Astrocyte (in vitro differentiated cells and primary cell): ENCODE measurements at regions not wholly inside any gene's neighbourhood (a gene's known extent, or its start where the extent isn't known, plus 50 kb on each side); places are given as distances from the start of the nearest gene placed in this dataset.
"Not testable (repeated sequence)": the region's sequence is repeated elsewhere in the genome, so short reads cannot be mapped to it uniquely, and the experiment has no call there.

Experiments
- DNase-seq: peaks from one replicate; pipeline ENCODE4 v3.0.0-alpha.2; 2010; ENCODE audit warnings: low read depth
- FAIRE-seq: peaks from 2 replicates; lab custom pipeline; 2011; peaks lifted over from hg19 to GRCh38; lab: Jason Lieb, UNC
- H2AFZ ChIP-seq: 2 replicates; pipeline ENCODE4 v1.6.0; 2012; ENCODE audit warnings: low read depth, low read length, inconsistent platforms
- H3K27ac ChIP-seq: 2 replicates; pipeline ENCODE4 v1.5.1; 2011; ENCODE audit warnings: low read depth, low read length, inconsistent platforms
- H3K27me3 ChIP-seq: 2 replicates; pipeline ENCODE4 v1.6.0; 2011; ENCODE audit warnings: low read length, inconsistent platforms; ENCODE audit not compliant: insufficient read depth
- H3K36me3 ChIP-seq: 2 replicates; pipeline ENCODE4 v1.5.1; 2011; ENCODE audit warnings: low read length, inconsistent platforms; ENCODE audit not compliant: insufficient read depth
- H3K4me1 ChIP-seq: 2 replicates; pipeline ENCODE4 v1.5.1; 2011; ENCODE audit warnings: low read length, inconsistent platforms; ENCODE audit not compliant: insufficient read depth
- H3K4me2 ChIP-seq: 2 replicates; pipeline ENCODE4 v1.6.0; 2012; ENCODE audit warnings: low read length, inconsistent platforms
- H3K4me3 ChIP-seq: 2 replicates; pipeline ENCODE4 v1.5.1; 2011; ENCODE audit warnings: low read depth, mild to moderate bottlenecking, low read length, inconsistent platforms; ENCODE audit not compliant: insufficient read depth
- H3K79me2 ChIP-seq: 2 replicates; pipeline ENCODE4 v1.6.0; 2012; ENCODE audit warnings: mild to moderate bottlenecking, low read length, inconsistent platforms; ENCODE audit not compliant: insufficient read depth
- H3K9ac ChIP-seq: 2 replicates; pipeline ENCODE4 v1.6.0; 2012; ENCODE audit warnings: mild to moderate bottlenecking, low read length, inconsistent platforms
- H3K9me3 ChIP-seq: 2 replicates; pipeline ENCODE4 v1.5.1; 2012; ENCODE audit warnings: low read depth, mild to moderate bottlenecking, low read length, inconsistent platforms; ENCODE audit not compliant: insufficient read depth
- H4K20me1 ChIP-seq: 2 replicates; pipeline ENCODE4 v1.6.0; 2012; ENCODE audit warnings: low read length, inconsistent platforms; ENCODE audit not compliant: insufficient read depth
- H3K27ac Mint-ChIP-seq: one replicate; pipeline ENCODE4 v1.8.0; 2021; ENCODE audit warnings: mild to moderate bottlenecking, mixed read lengths; ENCODE audit not compliant: unreplicated experiment
- H3K27me3 Mint-ChIP-seq: one replicate; pipeline ENCODE4 v1.8.0; 2021; ENCODE audit warnings: low read depth, mixed read lengths; ENCODE audit not compliant: unreplicated experiment
- H3K36me3 Mint-ChIP-seq: one replicate; pipeline ENCODE4 v1.8.0; 2021; ENCODE audit warnings: low read depth, mixed read lengths; ENCODE audit not compliant: unreplicated experiment
- H3K4me1 Mint-ChIP-seq: one replicate; pipeline ENCODE4 v1.8.0; 2021; ENCODE audit warnings: low read depth, mixed read lengths; ENCODE audit not compliant: unreplicated experiment
- H3K4me3 Mint-ChIP-seq: one replicate; pipeline ENCODE4 v1.8.0; 2021; ENCODE audit warnings: mild to moderate bottlenecking, moderate library complexity, mixed read lengths; ENCODE audit not compliant: unreplicated experiment
- H3K9me3 Mint-ChIP-seq: one replicate; pipeline ENCODE4 v1.8.0; 2021; ENCODE audit warnings: mild to moderate bottlenecking, mixed read lengths; ENCODE audit not compliant: unreplicated experiment
- CTCF ChIP-seq: IDR thresholded peaks from 2 replicates; pipeline ENCODE4 v1.5.1; 2011; ENCODE audit warnings: low read depth, mild to moderate bottlenecking, inconsistent platforms, low read length, moderate library complexity; ENCODE audit not compliant: insufficient read depth
- EZH2 ChIP-seq: IDR thresholded peaks from 2 replicates; pipeline ENCODE4 v1.6.1; 2012; ENCODE audit warnings: mild to moderate bottlenecking, low read length, inconsistent platforms; ENCODE audit not compliant: insufficient read depth

GRCh38 chr5:136749016-136749415 is 383.7 kb upstream of the TRPC7 start:
- H3K4me1 Mint-ChIP-seq = peaks cover 16% of the 10 kb centered on the region
- peaks cover 2% of the 10 kb centered on the region for H3K9me3 Mint-ChIP-seq
- no peaks in the 10 kb centered on the region for H3K36me3 ChIP-seq
- H3K27me3 Mint-ChIP-seq = no peaks in the 10 kb centered on the region
- H3K4me3 Mint-ChIP-seq = no peak overlapping the region
- H3K27ac Mint-ChIP-seq = no peak overlapping the region
- TF ChIP-seq CTCF (no peak), EZH2 (no peak)
- no peak overlapping the region for H3K9ac ChIP-seq
- FAIRE-seq (no peak), DNase-seq (peak; percentile 51)
- no peaks in the 10 kb centered on the region for H4K20me1 ChIP-seq
- no peak overlapping the region for H3K4me2 ChIP-seq
- no peak overlapping the region for H3K27ac ChIP-seq
- no peak overlapping the region for H2AFZ ChIP-seq
- no peak overlapping the region for H3K4me3 ChIP-seq
- no peaks in the 10 kb centered on the region for H3K79me2 ChIP-seq
- H3K9me3 ChIP-seq = no peaks in the 10 kb centered on the region
- no peaks in the 10 kb centered on the region for H3K36me3 Mint-ChIP-seq
- no peaks in the 10 kb centered on the region for H3K27me3 ChIP-seq
- peaks cover 4% of the 10 kb centered on the region for H3K4me1 ChIP-seq

DNA sequence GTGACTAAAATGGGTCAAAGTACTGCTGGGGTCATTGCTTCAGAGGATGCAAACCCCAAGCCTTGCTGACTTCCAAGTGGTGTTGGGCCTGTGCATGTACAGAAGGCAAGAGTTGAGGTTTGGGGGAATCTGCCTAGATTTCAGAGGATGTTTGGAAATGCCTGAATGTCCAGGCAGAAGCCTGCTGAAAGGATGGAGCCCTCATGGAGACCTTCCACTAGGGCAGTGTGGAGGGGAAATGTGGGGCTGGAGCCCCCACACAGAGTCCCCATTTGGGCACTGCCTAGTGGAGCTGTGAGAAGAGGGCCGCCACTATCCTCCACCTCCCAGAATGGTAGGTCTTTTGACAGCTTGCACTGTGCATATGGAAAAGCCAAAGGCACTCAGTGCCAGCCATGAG is 377.7 kb upstream of the TRPC7 start:
- Histone ChIP-seq H3K36me3 (no peaks in the 10 kb centered on the region), H4K20me1 (no peaks in the 10 kb centered on the region), H3K9me3 (peaks cover 5% of the 10 kb centered on the region), H3K4me1 (no peaks in the 10 kb centered on the region), H3K27me3 (no peaks in the 10 kb centered on the region), H3K79me2 (no peaks in the 10 kb centered on the region), H3K27ac (no peak overlapping the region), H3K4me2 (no peak overlapping the region), H2AFZ (no peak overlapping the region), H3K9ac (no peak overlapping the region), H3K4me3 (no peak overlapping the region)
- no peak overlapping the region for H3K4me3 Mint-ChIP-seq
- no peaks in the 10 kb centered on the region for H3K4me1 Mint-ChIP-seq
- H3K27ac Mint-ChIP-seq = no peak overlapping the region
- TF ChIP-seq EZH2 = no peak
- TF ChIP-seq CTCF = no peak
- FAIRE-seq (no peak), DNase-seq (no peak)
- H3K36me3 Mint-ChIP-seq = peaks cover 3% of the 10 kb centered on the region
- no peaks in the 10 kb centered on the region for H3K27me3 Mint-ChIP-seq
- H3K9me3 Mint-ChIP-seq = peaks cover 14% of the 10 kb centered on the region

DNA sequence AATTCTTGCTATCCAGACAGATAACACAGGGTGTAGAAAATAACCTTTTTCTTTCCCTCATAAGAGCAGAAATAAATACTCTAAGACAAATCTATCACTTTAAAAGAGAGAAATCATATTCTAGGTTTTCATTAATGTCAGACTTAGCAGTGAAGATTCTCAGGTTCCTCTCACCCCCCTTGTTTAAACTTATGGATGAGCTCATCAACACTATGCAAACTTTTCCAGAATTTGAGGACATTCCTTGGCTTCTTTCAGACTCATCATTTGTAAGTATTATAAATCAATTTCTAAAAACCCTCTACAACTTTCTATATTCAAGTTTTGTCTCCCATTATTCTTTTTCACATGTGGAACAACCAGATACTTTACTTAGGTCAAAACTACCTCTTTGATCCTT is 374.9 kb upstream of the TRPC7 start:
- peaks cover 6% of the 10 kb centered on the region for H3K36me3 Mint-ChIP-seq
- H3K27me3 Mint-ChIP-seq = no peaks in the 10 kb centered on the region
- no peak for FAIRE-seq

DNA sequence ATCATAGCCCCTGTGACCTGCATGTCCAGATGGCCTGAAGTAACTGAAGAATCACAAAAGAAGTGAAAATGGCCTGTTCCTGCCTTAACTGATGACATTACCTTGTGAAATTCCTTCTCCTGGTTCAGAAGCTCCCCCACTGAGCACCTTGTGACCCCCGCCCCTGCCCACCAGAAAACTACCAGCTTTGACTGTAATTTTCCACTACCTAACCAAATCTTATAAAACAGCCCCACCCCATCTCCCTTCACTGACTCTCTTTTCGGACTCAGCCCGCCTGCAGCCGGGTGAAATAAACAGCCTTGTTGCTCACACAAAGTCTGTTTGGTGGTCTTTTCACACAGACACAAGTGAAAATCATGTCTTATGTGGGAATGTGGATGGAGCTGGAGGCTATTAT is 373.9 kb upstream of the TRPC7 start:
- not testable (repeated sequence) for H3K9me3 ChIP-seq, H3K4me1 ChIP-seq, H3K27ac Mint-ChIP-seq, FAIRE-seq, H3K36me3 ChIP-seq, H4K20me1 ChIP-seq, H3K27ac ChIP-seq, H3K9ac ChIP-seq, H3K79me2 ChIP-seq, H3K27me3 Mint-ChIP-seq, H3K4me2 ChIP-seq, H2AFZ ChIP-seq, H3K4me1 Mint-ChIP-seq, DNase-seq, H3K4me3 Mint-ChIP-seq, H3K36me3 Mint-ChIP-seq, H3K4me3 ChIP-seq, H3K27me3 ChIP-seq
- H3K9me3 Mint-ChIP-seq = peaks cover 17% of the 10 kb centered on the region

More for the DNA sequence above, 374.9 kb upstream of the TRPC7 start:
- no peak overlapping the region for H3K9ac ChIP-seq
- no peaks in the 10 kb centered on the region for H3K79me2 ChIP-seq
- Mint-ChIP-seq H3K9me3 (peaks cover 17% of the 10 kb centered on the region), H3K4me3 (no peak overlapping the region), H3K4me1 (peaks cover 4% of the 10 kb centered on the region), H3K27ac (no peak overlapping the region)
- H3K27me3 ChIP-seq = no peaks in the 10 kb centered on the region
- H3K9me3 ChIP-seq = peaks cover 5% of the 10 kb centered on the region
- H3K36me3 ChIP-seq = no peaks in the 10 kb centered on the region
- H3K4me2 ChIP-seq = no peak overlapping the region
- no peak for DNase-seq
- H3K4me1 ChIP-seq = no peaks in the 10 kb centered on the region
- no peak overlapping the region for H3K4me3 ChIP-seq
- H2AFZ ChIP-seq = no peak overlapping the region
- no peak overlapping the region for H3K27ac ChIP-seq
- no peaks in the 10 kb centered on the region for H4K20me1 ChIP-seq
- TF ChIP-seq EZH2 (no peak), CTCF (no peak)
